Mesothelial cell of epicardium (in vitro differentiated cells): ENCODE measurements at regions not wholly inside any gene's neighbourhood (a gene's known extent, or its start where the extent isn't known, plus 50 kb on each side); places are given as distances from the start of the nearest gene placed in this dataset.
"Not testable (repeated sequence)": the region's sequence is repeated elsewhere in the genome, so short reads cannot be mapped to it uniquely, and the experiment has no call there.

Experiments
- DNase-seq, 2 experiments: peaks; one replicate each; pipeline ENCODE4 v3.0.0; 2021; ENCODE audit warnings: low spot score in 2 of 2; ENCODE audit not compliant: unreplicated experiment in 2 of 2
- H3K27ac Mint-ChIP-seq: 2 replicates; pipeline ENCODE4 v1.8.0; 2021; ENCODE audit warnings: mixed read lengths
- H3K27me3 Mint-ChIP-seq: 2 replicates; pipeline ENCODE4 v1.8.0; 2021; ENCODE audit warnings: low read depth, mixed read lengths
- H3K36me3 Mint-ChIP-seq: 2 replicates; pipeline ENCODE4 v1.8.0; 2021; ENCODE audit warnings: mixed read lengths
- H3K4me1 Mint-ChIP-seq: 2 replicates; pipeline ENCODE4 v1.8.0; 2021; ENCODE audit warnings: mixed read lengths
- H3K4me3 Mint-ChIP-seq: 2 replicates; pipeline ENCODE4 v1.8.0; 2021; ENCODE audit warnings: mild to moderate bottlenecking, moderate library complexity, mixed read lengths
- H3K9me3 Mint-ChIP-seq: 2 replicates; pipeline ENCODE4 v1.8.0; 2021; ENCODE audit warnings: mixed read lengths
- CTCF ChIP-seq: fragments of 200-600 bp; sonication (generic); IDR thresholded peaks from one replicate; pipeline ENCODE4 v1.5.0; 2021; ENCODE audit warnings: antibody characterized with exemption; ENCODE audit not compliant: unreplicated experiment

DNA sequence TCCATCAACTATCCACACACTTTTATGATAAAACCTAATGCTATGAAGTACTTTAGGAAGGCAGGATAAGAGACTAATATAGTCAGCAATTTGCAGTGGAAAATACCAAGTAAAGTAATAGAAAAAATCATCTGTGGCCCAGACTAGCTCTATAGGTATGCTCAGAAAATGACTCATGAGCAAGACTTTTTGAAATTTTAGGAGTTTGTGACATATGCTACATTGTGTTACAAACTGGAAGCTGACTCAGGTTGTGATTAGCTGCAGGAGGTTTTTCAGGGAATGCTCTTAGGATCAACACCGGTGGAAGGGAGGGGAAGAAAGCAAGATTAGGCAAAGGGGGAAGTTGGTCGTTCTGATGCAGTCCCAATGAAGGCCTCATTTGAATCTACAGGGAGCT lies 56.1 kb downstream of the FEZF1 start:
- Mint-ChIP-seq H3K4me1 (no peaks in the 10 kb centered on the region), H3K27me3 (peaks cover 26% of the 10 kb centered on the region), H3K9me3 (no peaks in the 10 kb centered on the region), H3K27ac (no peak overlapping the region), H3K36me3 (no peaks in the 10 kb centered on the region), H3K4me3 (no peak overlapping the region)
- no peak for TF ChIP-seq CTCF
- no peak for DNase-seq

DNA sequence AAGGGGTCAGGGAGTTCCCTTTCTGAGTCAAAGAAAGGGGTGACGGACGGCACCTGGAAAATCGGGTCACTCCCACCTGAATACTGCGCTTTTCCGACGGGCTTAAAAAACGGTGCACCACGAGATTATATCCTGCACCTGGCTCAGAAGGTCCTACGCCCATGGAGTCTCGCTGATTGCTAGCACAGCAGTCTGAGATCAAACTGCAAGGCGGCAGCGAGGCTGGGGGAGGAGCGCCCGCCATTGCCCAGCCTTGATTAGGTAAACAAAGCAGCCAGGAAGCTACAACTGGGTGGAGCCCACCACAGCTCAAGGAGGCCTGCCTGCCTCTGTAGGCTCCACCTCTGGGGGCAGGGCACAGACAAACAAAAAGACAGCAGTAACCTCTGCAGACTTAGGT lies 65.8 kb downstream of the FEZF1 start:
- not testable (repeated sequence) for H3K9me3 Mint-ChIP-seq, H3K36me3 Mint-ChIP-seq, DNase-seq, H3K27ac Mint-ChIP-seq, H3K27me3 Mint-ChIP-seq, H3K4me1 Mint-ChIP-seq, H3K4me3 Mint-ChIP-seq

DNA sequence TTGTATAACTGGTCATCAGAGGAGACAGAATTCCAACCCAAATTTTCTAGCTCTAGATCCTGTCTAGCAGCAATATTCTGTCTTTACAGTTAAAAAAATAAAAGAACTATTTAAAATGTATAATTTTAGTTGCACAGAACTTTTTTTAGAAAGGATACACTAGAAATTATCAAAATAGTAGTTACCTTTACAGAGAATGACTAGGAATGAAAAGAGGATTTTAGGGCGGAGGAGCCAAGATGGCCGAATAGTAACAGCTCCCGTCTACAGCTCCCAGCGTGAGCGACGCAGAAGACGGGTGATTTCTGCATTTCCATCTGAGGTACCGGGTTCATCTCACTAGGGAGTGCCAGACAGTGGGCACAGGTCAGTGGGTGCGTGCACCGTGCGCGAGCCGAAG lies 66.3 kb downstream of the FEZF1 start:
- H3K27me3 Mint-ChIP-seq, H3K4me3 Mint-ChIP-seq, DNase-seq, H3K4me1 Mint-ChIP-seq, H3K27ac Mint-ChIP-seq, H3K36me3 Mint-ChIP-seq, H3K9me3 Mint-ChIP-seq: not testable (repeated sequence)

GRCh38 chr7:122225874-122226273 lies 78.7 kb downstream of the FEZF1 start:
- Mint-ChIP-seq H3K27me3 (no peaks in the 10 kb centered on the region), H3K4me3 (no peak overlapping the region), H3K9me3 (no peaks in the 10 kb centered on the region), H3K4me1 (no peaks in the 10 kb centered on the region), H3K27ac (no peak overlapping the region), H3K36me3 (no peaks in the 10 kb centered on the region)
- no peak for TF ChIP-seq CTCF
- no peak for DNase-seq

DNA sequence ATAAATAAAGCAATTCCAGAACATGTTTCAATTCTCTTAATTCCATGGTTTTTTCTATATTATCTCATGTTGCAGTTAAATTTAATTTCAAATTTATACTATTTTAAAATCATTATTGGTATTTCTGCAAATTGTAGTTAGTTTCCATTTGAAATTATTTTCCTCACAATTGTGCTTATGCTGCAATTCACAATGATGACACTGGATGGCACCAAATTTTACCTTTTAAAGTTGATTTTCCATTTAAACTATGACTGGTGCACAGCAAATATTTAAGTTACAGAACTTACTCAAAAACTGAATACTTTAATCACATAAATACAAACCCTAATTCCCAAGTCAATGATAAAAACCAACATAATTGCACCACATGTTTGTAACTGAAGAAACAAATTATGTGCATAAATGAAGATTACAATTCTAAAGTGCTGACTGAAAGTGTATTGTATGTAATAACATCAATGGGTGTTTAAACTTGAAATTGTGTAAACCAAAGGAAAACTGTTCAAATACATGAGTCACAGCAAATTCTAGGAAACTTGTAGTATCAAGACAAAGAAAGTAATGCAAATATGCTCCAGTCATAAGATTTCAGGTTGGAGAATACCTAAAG lies 75.3 kb upstream of the AASS start:
- Mint-ChIP-seq H3K4me1 (no peaks in the 10 kb centered on the region), H3K27ac (no peak overlapping the region), H3K36me3 (no peaks in the 10 kb centered on the region), H3K27me3 (peaks cover 1% of the 10 kb centered on the region), H3K9me3 (no peaks in the 10 kb centered on the region), H3K4me3 (no peak overlapping the region)
- TF ChIP-seq CTCF: peak; percentile 72
- no peak for DNase-seq

- DNase-seq: no peak
- no peak for TF ChIP-seq CTCF
- Mint-ChIP-seq H3K27ac (no peak overlapping the region), H3K9me3 (no peaks in the 10 kb centered on the region), H3K4me1 (no peaks in the 10 kb centered on the region), H3K4me3 (no peak overlapping the region), H3K27me3 (peaks cover 1% of the 10 kb centered on the region), H3K36me3 (no peaks in the 10 kb centered on the region)
Observed at GRCh38 chr7:122217125-122217524, 73.1 kb upstream of the AASS start.

DNA sequence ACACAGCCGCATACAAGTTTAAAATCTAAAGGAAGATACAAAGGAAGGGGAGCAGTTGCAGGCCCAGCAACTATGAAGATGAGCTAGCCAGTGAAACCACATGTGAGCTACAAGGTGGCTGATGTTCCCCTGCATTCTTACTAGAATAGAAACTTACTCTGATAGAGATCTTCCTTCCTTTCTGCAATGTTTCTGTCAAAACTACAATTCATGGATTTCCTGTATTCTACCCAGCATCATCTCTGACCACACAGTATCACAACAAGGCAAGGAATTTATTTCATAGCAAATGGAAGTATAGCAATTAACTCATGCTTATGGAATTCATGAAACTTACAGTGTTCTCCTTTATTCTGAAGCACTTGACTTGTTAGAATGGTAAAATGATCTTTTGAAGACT lies 68.7 kb upstream of the AASS start:
- Mint-ChIP-seq H3K27ac (no peak overlapping the region), H3K9me3 (peaks cover 4% of the 10 kb centered on the region), H3K27me3 (peaks cover 1% of the 10 kb centered on the region), H3K4me1 (no peaks in the 10 kb centered on the region), H3K4me3 (no peak overlapping the region), H3K36me3 (no peaks in the 10 kb centered on the region)
- DNase-seq: no peak
- no peak for TF ChIP-seq CTCF
